T-cell (primary cell): ENCODE measurements at regions not wholly inside any gene's neighbourhood (a gene's known extent, or its start where the extent isn't known, plus 50 kb on each side); places are given as distances from the start of the nearest gene placed in this dataset.
A peak's percentile ranks its signal among the peaks of the same experiment; 100 is the strongest.

Source experiments
- ATAC-seq, 4 experiments: fragments of 200-7000 bp in 3 of 4; fragments of 150-1000 bp in 1 of 4; cut with Tn5 transposase; replicated peaks in 1 of 4; 1 replicate in 3 of 4; 2 replicates in 1 of 4; pipeline ENCODE4 v1.10.0; 2021; ENCODE audit warnings: moderate library complexity in 3 of 4, mild to moderate bottlenecking in 2 of 4, moderate number of reproducible peaks in 1 of 4
- CTCF ChIA-PET, 2 donors: fragments of 300-600 bp; sonication (Branson Sonifier 250); formaldehyde crosslinking; loops; one replicate each; lab custom pipeline; 2022; ENCODE audit warnings: antibody characterized with exemption in 2 of 2; lab: Charles Lee
- POLR2A ChIA-PET, 2 donors: fragments of 300-600 bp; sonication (Branson Sonifier 250); formaldehyde crosslinking; loops; one replicate each; lab custom pipeline; 2022; ENCODE audit warnings: antibody characterized with exemption in 2 of 2; lab: Charles Lee
- DNase-seq, 35 experiments: peaks; one replicate each; pipeline versions ENCODE4 v3.0.0 to v3.0.0-alpha.2; 2013 to 2023
- H3K27ac ChIP-seq: one replicate; pipeline ENCODE4 v1.5.1; 2013; ENCODE audit warnings: low read length
- H3K27me3 ChIP-seq, 2 experiments: replicated peaks in 1 of 2; 1 replicate in 1 of 2; 2 replicates in 1 of 2; pipeline versions ENCODE4 v1.6.1 to v1.7.0; 2013; ENCODE audit warnings: low read length in 1 of 2, mixed read lengths in 1 of 2; ENCODE audit not compliant: control insufficient read depth in 2 of 2, insufficient read depth in 2 of 2; ENCODE audit errors: extremely low read depth in 1 of 2
- H3K36me3 ChIP-seq, 2 donors: 1 replicate in 1 of 2; 2 replicates in 1 of 2; pipeline versions ENCODE4 v1.6.1 to v1.7.0; 2013; ENCODE audit warnings: low read length in 1 of 2; ENCODE audit not compliant: control insufficient read depth in 2 of 2, insufficient read depth in 1 of 2; ENCODE audit errors: extremely low read depth in 1 of 2
- H3K4me1 ChIP-seq, 2 experiments: 1 replicate in 1 of 2; 2 replicates in 1 of 2; pipeline versions ENCODE4 v1.6.1 to v1.7.0; 2013; ENCODE audit warnings: low read length in 2 of 2, mixed read lengths in 1 of 2; ENCODE audit not compliant: insufficient read depth in 2 of 2, control insufficient read depth in 1 of 2; ENCODE audit errors: extremely low read depth in 1 of 2
- H3K4me3 ChIP-seq, 2 donors: 1 replicate in 1 of 2; 2 replicates in 1 of 2; pipeline versions ENCODE4 v1.5.1 to v1.7.0; 2013; ENCODE audit warnings: mild to moderate bottlenecking in 2 of 2, low read length in 1 of 2, moderate library complexity in 1 of 2; ENCODE audit not compliant: control insufficient read depth in 1 of 2; ENCODE audit errors: extremely low read depth in 1 of 2
- H3K9me3 ChIP-seq: 2 replicates; pipeline ENCODE4 v1.7.0; 2013
- H3K27ac Mint-ChIP-seq, 2 donors: one replicate each; pipeline ENCODE4 v1.8.0; 2020 to 2021; ENCODE audit warnings: mild to moderate bottlenecking in 2 of 2, mixed read lengths in 2 of 2
- H3K27me3 Mint-ChIP-seq, 2 donors: one replicate each; pipeline ENCODE4 v1.8.0; 2021 to 2022; ENCODE audit warnings: mixed read lengths in 2 of 2
- H3K36me3 Mint-ChIP-seq: one replicate; pipeline ENCODE4 v1.8.0; 2021; ENCODE audit warnings: mixed read lengths
- H3K4me1 Mint-ChIP-seq, 3 donors: one replicate each; pipeline ENCODE4 v1.8.0; 2020 to 2022; ENCODE audit warnings: mixed read lengths in 3 of 3, mild to moderate bottlenecking in 1 of 3
- H3K4me3 Mint-ChIP-seq, 3 donors: one replicate each; pipeline ENCODE4 v1.8.0; 2020 to 2022; ENCODE audit warnings: mild to moderate bottlenecking in 3 of 3, mixed read lengths in 3 of 3, moderate library complexity in 3 of 3
- H3K9me3 Mint-ChIP-seq, 3 donors: one replicate each; pipeline ENCODE4 v1.8.0; 2020 to 2022; ENCODE audit warnings: mixed read lengths in 3 of 3
- WGBS: methylation state at CpG from one replicate; pipeline ENCODE4 v1.1.5; 2013; ENCODE audit warnings: missing lambda C conversion rate; ENCODE audit not compliant: insufficient coverage; 5-methylcytosine and 5-hydroxymethylcytosine counted together

DNA sequence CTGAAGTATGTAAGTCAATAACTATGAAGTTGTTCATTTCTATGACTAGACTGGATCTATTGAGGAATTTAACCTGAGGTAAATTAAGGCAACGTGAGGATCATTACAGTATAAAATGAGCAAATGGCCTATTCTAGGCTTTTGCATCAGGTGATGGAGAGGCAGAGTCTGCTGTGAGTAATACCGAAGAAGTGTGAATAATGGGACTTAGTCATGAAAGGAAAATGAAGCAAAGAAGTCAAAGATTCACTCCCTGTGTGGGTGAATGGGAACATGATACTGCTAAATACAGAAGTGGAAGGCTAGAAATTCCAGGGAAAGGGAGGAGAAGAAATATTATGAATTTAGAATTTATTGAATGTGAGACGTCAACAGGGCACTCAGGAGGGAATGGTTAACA is 774.1 kb downstream of the LIG4 start:
- ATAC-seq (no peak), DNase-seq (no peak)
- POLR2A ChIA-PET = no interaction called here
- CTCF ChIA-PET = no interaction called here
- Mint-ChIP-seq H3K36me3 (no peaks in the 10 kb centered on the region), H3K4me1 (no peaks in the 10 kb centered on the region), H3K9me3 (peaks cover 0 to 8% (median 7%) of the 10 kb centered on the region in 3 donors), H3K4me3 (no peak overlapping the region), H3K27ac (no peak overlapping the region), H3K27me3 (no peaks in the 10 kb centered on the region)
- H3K4me1 ChIP-seq = no peaks in the 10 kb centered on the region
- H3K4me3 ChIP-seq = no peak overlapping the region
- no peaks in the 10 kb centered on the region for H3K9me3 ChIP-seq
- 74% methylated on average over 3 of the region's 3 CpGs for WGBS
- H3K36me3 ChIP-seq = no peaks in the 10 kb centered on the region
- H3K27ac ChIP-seq = no peak overlapping the region
- no peaks in the 10 kb centered on the region for H3K27me3 ChIP-seq

GRCh38 chr13:107438251-107438650 is 777.1 kb downstream of the LIG4 start:
- Mint-ChIP-seq H3K9me3 (peaks cover 0 to 8% (median 7%) of the 10 kb centered on the region in 3 donors), H3K27me3 (no peaks in the 10 kb centered on the region), H3K4me1 (no peaks in the 10 kb centered on the region), H3K4me3 (no peak overlapping the region), H3K27ac (no peak overlapping the region), H3K36me3 (no peaks in the 10 kb centered on the region)
- H3K4me3 ChIP-seq = no peak overlapping the region
- no peak overlapping the region for H3K27ac ChIP-seq
- no peaks in the 10 kb centered on the region for H3K27me3 ChIP-seq
- H3K36me3 ChIP-seq = no peaks in the 10 kb centered on the region
- ChIA-PET CTCF (no interaction called here), POLR2A (no interaction called here)
- WGBS = no CpG with 5 or more reads among the region's 1 CpG
- no peaks in the 10 kb centered on the region for H3K9me3 ChIP-seq
- ATAC-seq = no peak
- no peaks in the 10 kb centered on the region for H3K4me1 ChIP-seq
- DNase-seq = no peak

DNA sequence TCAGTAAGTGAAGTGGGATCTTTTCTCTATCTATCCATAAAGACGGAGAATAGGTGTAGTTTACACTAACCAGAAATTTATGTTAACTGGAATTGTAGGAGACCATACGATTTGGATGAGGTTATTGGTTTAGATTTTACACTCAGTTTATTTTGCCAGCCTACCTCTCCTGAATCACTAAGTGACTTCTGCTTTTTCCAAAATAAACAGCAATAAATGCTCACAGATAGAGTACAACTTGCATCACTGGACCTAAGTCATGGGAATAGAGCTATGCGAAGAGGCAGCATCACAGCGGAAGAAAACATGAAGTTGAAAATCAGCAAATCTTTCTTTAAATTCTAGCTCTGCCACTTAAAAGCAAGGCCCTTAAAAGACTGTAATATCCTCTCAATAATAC is 781.0 kb downstream of the LIG4 start:
- H3K9me3 Mint-ChIP-seq = peaks cover 0 to 4% (median 0%) of the 10 kb centered on the region in 3 donors
- H3K27ac ChIP-seq = no peak overlapping the region
- H3K27me3 ChIP-seq = no peaks in the 10 kb centered on the region
- no peaks in the 10 kb centered on the region for H3K9me3 ChIP-seq
- no peak for ATAC-seq
- no peak overlapping the region for H3K4me3 ChIP-seq
- H3K36me3 Mint-ChIP-seq = no peaks in the 10 kb centered on the region
- H3K27me3 Mint-ChIP-seq = no peaks in the 10 kb centered on the region
- no peaks in the 10 kb centered on the region for H3K4me1 Mint-ChIP-seq
- no peak overlapping the region for H3K4me3 Mint-ChIP-seq
- WGBS = 100% methylated on average over 2 of the region's 4 CpGs
- ChIA-PET POLR2A (no interaction called here), CTCF (interaction anchor here in 1 of 2 donors (0.7 kb wide), 1 partner anchor 51 kb away, joined by 3 read pairs; no protein-coding TSS in a partner anchor)
- DNase-seq = no peak
- no peak overlapping the region for H3K27ac Mint-ChIP-seq
- no peaks in the 10 kb centered on the region for H3K36me3 ChIP-seq
- H3K4me1 ChIP-seq = no peaks in the 10 kb centered on the region

DNA sequence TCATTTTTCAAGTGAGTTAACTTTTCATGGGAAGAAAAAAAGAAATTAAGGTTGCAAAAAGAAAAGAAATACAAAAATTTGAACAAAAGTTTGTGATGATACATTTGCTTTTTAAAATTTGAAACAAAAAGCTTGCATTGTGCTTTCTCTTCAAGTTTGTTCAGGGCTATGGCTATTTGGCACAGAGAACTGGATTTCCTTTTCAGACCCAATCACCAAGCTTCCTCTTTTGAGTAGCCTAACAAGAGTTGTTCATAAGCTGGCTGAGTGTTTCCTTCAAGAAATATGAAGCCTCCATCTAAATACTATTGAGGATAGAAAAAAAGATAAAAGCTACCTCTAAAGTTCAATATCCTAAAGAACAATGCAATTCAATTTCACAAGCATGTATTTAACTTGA is 787.8 kb downstream of the LIG4 start:
- Mint-ChIP-seq H3K27me3 (no peaks in the 10 kb centered on the region), H3K9me3 (peaks cover 7 to 10% (median 8%) of the 10 kb centered on the region in 3 donors), H3K4me1 (peaks cover 0 to 7% (median 1%) of the 10 kb centered on the region in 3 donors), H3K27ac (no peak overlapping the region), H3K4me3 (no peak overlapping the region), H3K36me3 (no peaks in the 10 kb centered on the region)
- H3K4me1 ChIP-seq = no peaks in the 10 kb centered on the region
- no peaks in the 10 kb centered on the region for H3K36me3 ChIP-seq
- ATAC-seq (no peak), DNase-seq (no peak)
- ChIA-PET POLR2A (no interaction called here), CTCF (no interaction called here)
- H3K9me3 ChIP-seq = no peaks in the 10 kb centered on the region
- H3K27ac ChIP-seq = no peak overlapping the region
- H3K4me3 ChIP-seq = no peak overlapping the region
- no peaks in the 10 kb centered on the region for H3K27me3 ChIP-seq

- Histone ChIP-seq H3K9me3 (no peaks in the 10 kb centered on the region), H3K27me3 (no peaks in the 10 kb centered on the region), H3K27ac (no peak overlapping the region), H3K4me3 (no peak overlapping the region), H3K4me1 (no peaks in the 10 kb centered on the region), H3K36me3 (no peaks in the 10 kb centered on the region)
- Mint-ChIP-seq H3K27ac (peak overlapping the region in 1 of 2 donors; percentile 4), H3K9me3 (peaks cover 6 to 12% (median 8%) of the 10 kb centered on the region in 3 donors), H3K4me3 (peak overlapping the region in 1 of 3 donors; percentile 4), H3K4me1 (peaks cover 0 to 8% (median 4%) of the 10 kb centered on the region in 3 donors), H3K36me3 (no peaks in the 10 kb centered on the region), H3K27me3 (no peaks in the 10 kb centered on the region)
- no CpG with 5 or more reads among the region's 2 CpGs for WGBS
- CTCF ChIA-PET = no interaction called here
- POLR2A ChIA-PET = no interaction called here
- ATAC-seq (peak in 2 of 4 experiments; percentile 48 to 50), DNase-seq (peak in 1 of 35 experiments; percentile 1)
These were observed 792.9 kb downstream of the LIG4 start for GRCh38 chr13:107422421-107422820.

DNA sequence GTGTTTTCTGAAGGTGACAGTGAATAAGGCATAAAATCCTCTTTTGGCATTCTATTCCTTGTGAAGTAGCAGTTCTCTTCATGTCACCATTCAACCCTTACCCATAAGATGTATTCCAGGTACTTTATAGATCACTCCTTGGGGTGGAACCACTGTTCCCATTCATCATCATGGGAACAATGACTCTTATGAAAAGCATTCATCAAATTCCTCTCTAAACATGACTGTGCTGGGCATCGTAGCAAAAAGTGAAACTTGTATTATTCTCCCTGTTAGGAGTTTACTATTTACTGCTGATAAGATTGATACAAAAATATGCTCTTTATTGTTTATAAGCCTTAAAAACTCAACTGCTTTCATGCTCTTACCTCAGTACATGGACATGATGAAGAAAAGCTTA is 793.4 kb downstream of the LIG4 start:
- H3K27me3 Mint-ChIP-seq = no peaks in the 10 kb centered on the region
- POLR2A ChIA-PET = no interaction called here
- Histone ChIP-seq H3K36me3 (no peaks in the 10 kb centered on the region), H3K4me1 (no peaks in the 10 kb centered on the region), H3K9me3 (no peaks in the 10 kb centered on the region), H3K4me3 (no peak overlapping the region), H3K27me3 (no peaks in the 10 kb centered on the region), H3K27ac (no peak overlapping the region)
- no peaks in the 10 kb centered on the region for H3K36me3 Mint-ChIP-seq
- WGBS = no CpG with 5 or more reads among the region's 1 CpG
- CTCF ChIA-PET = no interaction called here
- peaks cover 6 to 12% (median 8%) of the 10 kb centered on the region in 3 donors for H3K9me3 Mint-ChIP-seq
- H3K4me3 Mint-ChIP-seq = peak overlapping the region in 1 of 3 donors; percentile 4
- H3K4me1 Mint-ChIP-seq = peaks cover 0 to 8% (median 4%) of the 10 kb centered on the region in 3 donors
- ATAC-seq (no peak), DNase-seq (no peak)
- H3K27ac Mint-ChIP-seq = peak overlapping the region in 1 of 2 donors; percentile 4

GRCh38 chr13:107421028-107421427 is 794.3 kb downstream of the LIG4 start:
- Mint-ChIP-seq H3K27ac (no peak overlapping the region), H3K27me3 (no peaks in the 10 kb centered on the region), H3K4me3 (no peak overlapping the region), H3K9me3 (peaks cover 6 to 17% (median 8%) of the 10 kb centered on the region in 3 donors), H3K4me1 (peaks cover 0 to 8% (median 4%) of the 10 kb centered on the region in 3 donors), H3K36me3 (no peaks in the 10 kb centered on the region)
- DNase-seq (no peak), ATAC-seq (no peak)
- ChIA-PET POLR2A (no interaction called here), CTCF (no interaction called here)
- Histone ChIP-seq H3K27me3 (no peaks in the 10 kb centered on the region), H3K4me3 (no peak overlapping the region), H3K4me1 (no peaks in the 10 kb centered on the region), H3K9me3 (no peaks in the 10 kb centered on the region), H3K36me3 (no peaks in the 10 kb centered on the region), H3K27ac (no peak overlapping the region)
- 80% methylated on average over 1 of the region's 2 CpGs for WGBS
